WTC11 (cell line): ENCODE measurements at regions not wholly inside any gene's neighbourhood (a gene's known extent, or its start where the extent isn't known, plus 50 kb on each side); places are given as distances from the start of the nearest gene placed in this dataset.
"Not testable (repeated sequence)": the region's sequence is repeated elsewhere in the genome, so short reads cannot be mapped to it uniquely, and the experiment has no call there.

Experiments
- ATAC-seq: fragments of 200-7000 bp; cut with Tn5 transposase; 2 replicates; pipeline ENCODE4 v1.10.0; 2021; ENCODE audit warnings: mild to moderate bottlenecking, moderate library complexity
- CTCF ChIA-PET: fragments of 300-600 bp; sonication (Branson Sonifier 250); formaldehyde crosslinking; loops from one replicate; lab custom pipeline; 2021; ENCODE audit warnings: antibody characterized with exemption; lab: Charles Lee
- POLR2A ChIA-PET: fragments of 350-600 bp; sonication (Branson Sonifier 250); formaldehyde crosslinking; loops from one replicate; lab custom pipeline; 2021; ENCODE audit warnings: antibody characterized with exemption; lab: Charles Lee
- DNase-seq: peaks from one replicate; pipeline ENCODE4 v3.0.0; 2021; ENCODE audit warnings: low spot score
- H3K27ac Mint-ChIP-seq: 2 replicates; pipeline ENCODE4 v1.8.0; 2021; ENCODE audit warnings: mixed read lengths
- H3K27me3 Mint-ChIP-seq: 2 replicates; pipeline ENCODE4 v1.8.0; 2021; ENCODE audit warnings: low read depth, mild to moderate bottlenecking, moderate library complexity, mixed read lengths
- H3K36me3 Mint-ChIP-seq: 2 replicates; pipeline ENCODE4 v1.8.0; 2021; ENCODE audit warnings: mixed read lengths
- H3K4me1 Mint-ChIP-seq: 2 replicates; pipeline ENCODE4 v1.8.0; 2022; ENCODE audit warnings: mixed read lengths
- H3K4me3 Mint-ChIP-seq: 2 replicates; pipeline ENCODE4 v1.8.0; 2021; ENCODE audit warnings: mild to moderate bottlenecking, moderate library complexity, mixed read lengths
- H3K9me3 Mint-ChIP-seq: 2 replicates; pipeline ENCODE4 v1.8.0; 2021; ENCODE audit warnings: mixed read lengths
- ESRRA ChIP-seq: sonication (generic); formaldehyde crosslinking; IDR thresholded peaks from 2 replicates; pipeline ENCODE4 v1.8.1; 2022; ENCODE audit warnings: mild to moderate bottlenecking, missing genetic modification reagents, borderline replicate concordance
- ETV6 ChIP-seq: sonication (generic); formaldehyde crosslinking; IDR thresholded peaks from 2 replicates; pipeline ENCODE4 v1.8.1; 2022; ENCODE audit warnings: mild to moderate bottlenecking, missing genetic modification reagents
- GABPB1 ChIP-seq: sonication (generic); formaldehyde crosslinking; IDR thresholded peaks from 2 replicates; pipeline ENCODE4 v1.8.1; 2023; ENCODE audit warnings: mild to moderate bottlenecking, missing genetic modification reagents
- GTF2I ChIP-seq: fragments of 250-450 bp; sonication (Bioruptor Pico); conservative IDR thresholded peaks from 2 replicates; pipeline ENCODE4 v1.4.0; 2021; ENCODE audit warnings: mild to moderate bottlenecking
- JUN ChIP-seq: sonication (generic); formaldehyde crosslinking; IDR thresholded peaks from 2 replicates; pipeline ENCODE4 v1.8.0; 2023; ENCODE audit warnings: mild to moderate bottlenecking, missing genetic modification reagents
- KAT7 ChIP-seq: sonication (generic); formaldehyde crosslinking; IDR thresholded peaks from 2 replicates; pipeline ENCODE4 v1.8.1; 2023; ENCODE audit warnings: missing genetic modification reagents, mild to moderate bottlenecking, borderline replicate concordance
- MXD4 ChIP-seq: fragments of 250-450 bp; sonication (Bioruptor Pico); IDR thresholded peaks from 2 replicates; pipeline ENCODE4 v1.8.0; 2021; ENCODE audit warnings: mild to moderate bottlenecking, moderate library complexity, borderline replicate concordance
- NFYB ChIP-seq: sonication (generic); formaldehyde crosslinking; conservative IDR thresholded peaks from 2 replicates; pipeline ENCODE4 v1.8.0; 2022; ENCODE audit warnings: low read depth, missing genetic modification reagents
- PRDM15 ChIP-seq: sonication (generic); formaldehyde crosslinking; IDR thresholded peaks from 2 replicates; pipeline ENCODE4 v1.8.0; 2022; ENCODE audit warnings: missing genetic modification reagents
- PRRX2 ChIP-seq: fragments of 250-450 bp; sonication (Bioruptor Pico); IDR thresholded peaks from 2 replicates; pipeline ENCODE4 v1.8.0; 2021; ENCODE audit warnings: mild to moderate bottlenecking
- SP1 ChIP-seq: sonication (generic); formaldehyde crosslinking; conservative IDR thresholded peaks from 2 replicates; pipeline ENCODE4 v1.8.1; 2022; ENCODE audit warnings: missing genetic modification reagents
- STAT6 ChIP-seq: sonication (generic); formaldehyde crosslinking; conservative IDR thresholded peaks from 2 replicates; pipeline ENCODE4 v1.8.1; 2023; ENCODE audit warnings: mild to moderate bottlenecking, low read depth, missing genetic modification reagents, moderate library complexity
- TEAD1 ChIP-seq: sonication (generic); formaldehyde crosslinking; IDR thresholded peaks from 2 replicates; pipeline ENCODE4 v1.8.0; 2022; ENCODE audit warnings: mild to moderate bottlenecking, missing genetic modification reagents
- ZBTB21 ChIP-seq: sonication (generic); formaldehyde crosslinking; IDR thresholded peaks from 2 replicates; pipeline ENCODE4 v1.8.1; 2023; ENCODE audit warnings: mild to moderate bottlenecking, missing genetic modification reagents, borderline replicate concordance
- ZMAT4 ChIP-seq: fragments of 250-450 bp; sonication (Bioruptor Pico); IDR thresholded peaks from 2 replicates; pipeline ENCODE4 v1.9.0; 2021; ENCODE audit warnings: mild to moderate bottlenecking
- ZNF425 ChIP-seq: fragments of 250-450 bp; sonication (Bioruptor Pico); conservative IDR thresholded peaks from 2 replicates; pipeline ENCODE4 v1.9.0; 2021; ENCODE audit warnings: mild to moderate bottlenecking

GRCh38 chr22:27607750-27608149 is 193.8 kb downstream of the MN1 start:
- CTCF ChIA-PET, H3K36me3 Mint-ChIP-seq, ATAC-seq, DNase-seq, H3K4me3 Mint-ChIP-seq, H3K27ac Mint-ChIP-seq, POLR2A ChIA-PET, H3K9me3 Mint-ChIP-seq: not testable (repeated sequence)
- Mint-ChIP-seq H3K4me1 (peaks cover 13% of the 10 kb centered on the region), H3K27me3 (peaks cover 11% of the 10 kb centered on the region)

- DNase-seq = no peak
These were observed 192.1 kb downstream of the MN1 start for GRCh38 chr22:27609451-27609888.

GRCh38 chr22:27610164-27610563 is 191.4 kb downstream of the MN1 start:
- H3K4me3 Mint-ChIP-seq = not testable (repeated sequence)
- peaks cover 19% of the 10 kb centered on the region for H3K4me1 Mint-ChIP-seq
- H3K27me3 Mint-ChIP-seq = peaks cover 26% of the 10 kb centered on the region
- 0 out of 2 replicates have a peak, but pooled peaks have one; percentile 42 for TF ChIP-seq GTF2I (CRISPR knock-in tag)
- TF ChIP-seq, all 79 proteins: peak for 1; not testable (repeated sequence) for 78
- H3K9me3 Mint-ChIP-seq, ATAC-seq, DNase-seq, POLR2A ChIA-PET, CTCF ChIA-PET, H3K36me3 Mint-ChIP-seq, H3K27ac Mint-ChIP-seq: not testable (repeated sequence)

More at GRCh38 chr22:27609451-27609888, 192.1 kb downstream of the MN1 start:
- peaks cover 13% of the 10 kb centered on the region for H3K4me1 Mint-ChIP-seq
- TF ChIP-seq MXD4 (CRISPR knock-in tag) (no peak), STAT6 (CRISPR knock-in tag) (no peak), KAT7 (CRISPR knock-in tag) (no peak), GABPB1 (CRISPR knock-in tag) (no peak), JUN (no peak), ESRRA (no peak), TEAD1 (CRISPR knock-in tag) (no peak), ZMAT4 (CRISPR knock-in tag) (no peak), ZBTB21 (CRISPR knock-in tag) (no peak)
- TF ChIP-seq, all 79 proteins: peak for 0
- no peak overlapping the region for H3K27ac Mint-ChIP-seq
- H3K4me3 Mint-ChIP-seq = no peak overlapping the region
- CTCF ChIA-PET = no interaction called here
- peaks cover 21% of the 10 kb centered on the region for H3K27me3 Mint-ChIP-seq
- ATAC-seq = no peak
- no peaks in the 10 kb centered on the region for H3K36me3 Mint-ChIP-seq
- H3K9me3 Mint-ChIP-seq = peaks cover 3% of the 10 kb centered on the region; the same call in 1 of the 2 replicates
- POLR2A ChIA-PET = no interaction called here

- peaks cover 26% of the 10 kb centered on the region for H3K4me1 Mint-ChIP-seq
- no peak for ATAC-seq
- TF ChIP-seq NFYB (CRISPR knock-in tag) = no peak
- no peak for TF ChIP-seq SP1 (CRISPR knock-in tag)
- no peak for TF ChIP-seq ZNF425 (CRISPR knock-in tag)
- no peak for TF ChIP-seq PRRX2 (CRISPR knock-in tag)
- no peak for TF ChIP-seq ETV6 (CRISPR knock-in tag)
- TF ChIP-seq PRDM15 (CRISPR knock-in tag) = no peak
- TF ChIP-seq, all 79 proteins: peak for 0
- CTCF ChIA-PET = interaction anchor here (1.0 to 1.4 kb wide), 3 partner anchors 71 to 207 kb away, joined by 3 to 7 read pairs (median 4); no protein-coding TSS in a partner anchor
- Mint-ChIP-seq H3K36me3 (no peaks in the 10 kb centered on the region), H3K27ac (no peak overlapping the region), H3K27me3 (peaks cover 30% of the 10 kb centered on the region), H3K4me3 (no peak overlapping the region), H3K9me3 (no peaks in the 10 kb centered on the region)
- no peak for DNase-seq
- POLR2A ChIA-PET = no interaction called here
These were observed 190.4 kb downstream of the MN1 start for GRCh38 chr22:27610863-27611786.
